ENCODE measurements at regions not wholly inside any gene's neighbourhood (a gene's known extent, or its start where the extent isn't known, plus 50 kb on each side); places are given as distances from the start of the nearest gene placed in this dataset.

DNA sequence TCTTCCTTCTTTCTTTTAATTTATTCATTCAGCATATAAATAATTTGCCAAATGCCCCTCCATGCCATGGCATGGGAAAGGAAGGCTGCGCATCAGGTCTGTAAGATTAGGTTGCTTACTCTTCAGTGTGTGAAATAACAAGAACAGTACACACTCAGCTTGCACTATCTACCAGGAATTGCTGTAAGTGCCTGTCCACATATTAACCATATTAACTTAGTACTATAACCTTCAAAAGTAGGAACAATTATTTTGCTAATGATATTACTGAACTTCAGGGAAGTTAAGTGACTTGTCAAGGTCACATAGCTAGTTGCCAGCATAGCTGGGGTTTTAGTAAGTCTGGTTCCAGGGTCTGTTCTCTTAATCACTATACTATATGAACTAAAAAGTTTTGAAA, 89.2 kb upstream of the PMFBP1 start:
- intact Hi-C loops (cut with DNase I), result no loop called here
- no peak for ATAC-seq
- WGBS (ENCODE audit: insufficient coverage, low coverage, low lambda C conversion rate, missing lambda C conversion rate), result 87% methylated on average over 1 of the region's 1 CpG

DNA sequence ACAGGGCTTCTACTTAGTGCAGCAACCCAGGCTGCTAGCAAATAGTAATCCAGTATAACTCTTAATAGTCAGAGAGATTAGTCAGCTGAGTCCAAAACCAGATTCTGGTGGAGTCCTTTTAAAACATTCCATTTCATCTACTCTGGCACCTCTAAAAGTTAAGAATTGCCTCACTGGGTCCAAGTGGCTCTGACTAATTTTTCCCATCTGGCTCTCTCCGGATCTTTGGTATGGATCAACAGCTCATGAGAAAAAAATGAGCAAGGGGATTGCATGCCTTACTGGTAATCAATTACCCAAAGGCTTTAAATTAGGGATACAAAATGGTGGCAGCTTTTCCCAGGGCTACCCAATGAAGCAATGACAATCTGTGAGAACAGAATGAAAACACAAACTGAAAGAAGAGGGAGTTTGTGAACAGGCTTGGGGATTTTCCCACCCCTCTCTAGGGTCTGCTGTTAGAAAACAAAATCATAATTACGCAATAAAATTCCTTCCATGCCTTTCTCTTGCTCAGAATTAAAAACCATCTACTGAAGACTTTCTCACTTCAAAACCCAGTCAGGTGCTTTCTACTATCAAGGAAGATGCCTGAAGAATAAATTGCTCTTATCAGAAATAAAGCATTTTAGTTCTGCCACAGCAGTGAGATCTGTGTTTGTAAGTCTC, 84.6 kb upstream of the PMFBP1 start:
- no peaks in the 10 kb centered on the region for H3K4me1 ChIP-seq
- WGBS (ENCODE audit: insufficient coverage, low coverage, low lambda C conversion rate, missing lambda C conversion rate), result 57% methylated on average over 2 of the region's 2 CpGs
- TF ChIP-seq, protein P1, sequence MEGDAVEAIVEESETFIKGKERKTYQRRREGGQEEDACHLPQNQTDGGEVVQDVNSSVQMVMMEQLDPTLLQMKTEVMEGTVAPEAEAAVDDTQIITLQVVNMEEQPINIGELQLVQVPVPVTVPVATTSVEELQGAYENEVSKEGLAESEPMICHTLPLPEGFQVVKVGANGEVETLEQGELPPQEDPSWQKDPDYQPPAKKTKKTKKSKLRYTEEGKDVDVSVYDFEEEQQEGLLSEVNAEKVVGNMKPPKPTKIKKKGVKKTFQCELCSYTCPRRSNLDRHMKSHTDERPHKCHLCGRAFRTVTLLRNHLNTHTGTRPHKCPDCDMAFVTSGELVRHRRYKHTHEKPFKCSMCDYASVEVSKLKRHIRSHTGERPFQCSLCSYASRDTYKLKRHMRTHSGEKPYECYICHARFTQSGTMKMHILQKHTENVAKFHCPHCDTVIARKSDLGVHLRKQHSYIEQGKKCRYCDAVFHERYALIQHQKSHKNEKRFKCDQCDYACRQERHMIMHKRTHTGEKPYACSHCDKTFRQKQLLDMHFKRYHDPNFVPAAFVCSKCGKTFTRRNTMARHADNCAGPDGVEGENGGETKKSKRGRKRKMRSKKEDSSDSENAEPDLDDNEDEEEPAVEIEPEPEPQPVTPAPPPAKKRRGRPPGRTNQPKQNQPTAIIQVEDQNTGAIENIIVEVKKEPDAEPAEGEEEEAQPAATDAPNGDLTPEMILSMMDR (IDR thresholded peaks at IDR 0.05), result no peak
- no peak for TF ChIP-seq POLR2A (IDR thresholded peaks at IDR 0.05)
- no peak overlapping the region for H3K4me3 ChIP-seq
- H3K27me3 ChIP-seq, result no peaks in the 10 kb centered on the region
- H3K27ac ChIP-seq, result no peak overlapping the region
- no peaks in the 10 kb centered on the region for H3K9me3 ChIP-seq
- no peaks in the 10 kb centered on the region for H3K36me3 ChIP-seq
- ATAC-seq (no peak), DNase-seq (no peak)
- intact Hi-C loops (cut with DNase I), result no loop called here

More for the DNA sequence above, 89.2 kb upstream of the PMFBP1 start:
- H3K4me1 ChIP-seq, result no peaks in the 10 kb centered on the region
- H3K27ac ChIP-seq, result no peak overlapping the region
- no peaks in the 10 kb centered on the region for H3K36me3 ChIP-seq
- TF ChIP-seq, protein P1 (IDR thresholded peaks at IDR 0.05), result no peak
- no peak for TF ChIP-seq POLR2A (IDR thresholded peaks at IDR 0.05)
- no peaks in the 10 kb centered on the region for H3K9me3 ChIP-seq
- H3K27me3 ChIP-seq, result no peaks in the 10 kb centered on the region
- DNase-seq, result no peak
- no peak overlapping the region for H3K4me3 ChIP-seq

GRCh38 chr16:72255786-72256185, 83.8 kb upstream of the PMFBP1 start:
- no peak overlapping the region for H3K27ac ChIP-seq
- no peak overlapping the region for H3K4me3 ChIP-seq
- ATAC-seq (no peak), DNase-seq (no peak)
- intact Hi-C loops (cut with DNase I), result no loop called here
- no peaks in the 10 kb centered on the region for H3K27me3 ChIP-seq
- 62% methylated on average over 1 of the region's 1 CpG for WGBS (ENCODE audit: insufficient coverage, low coverage, low lambda C conversion rate, missing lambda C conversion rate)
- no peaks in the 10 kb centered on the region for H3K4me1 ChIP-seq
- TF ChIP-seq, protein P1 (IDR thresholded peaks at IDR 0.05), result no peak
- no peak for TF ChIP-seq POLR2A (IDR thresholded peaks at IDR 0.05)
- no peaks in the 10 kb centered on the region for H3K9me3 ChIP-seq
- no peaks in the 10 kb centered on the region for H3K36me3 ChIP-seq

GRCh38 chr16:72247821-72248253, 75.9 kb upstream of the PMFBP1 start:
- H3K27me3 ChIP-seq, result no peaks in the 10 kb centered on the region
- H3K4me1 ChIP-seq, result no peaks in the 10 kb centered on the region
- H3K9me3 ChIP-seq, result no peaks in the 10 kb centered on the region
- no peak for DNase-seq
- no peak for ATAC-seq
- intact Hi-C loops (cut with DNase I), result no loop called here
- no peak overlapping the region for H3K27ac ChIP-seq
- no peaks in the 10 kb centered on the region for H3K36me3 ChIP-seq
- TF ChIP-seq, protein P1 (IDR thresholded peaks at IDR 0.05), result no peak
- TF ChIP-seq POLR2A (IDR thresholded peaks at IDR 0.05), result no peak
- WGBS (ENCODE audit: insufficient coverage, low coverage, low lambda C conversion rate, missing lambda C conversion rate), result 59% methylated on average over 5 of the region's 5 CpGs
- H3K4me3 ChIP-seq, result no peak overlapping the region

All from right lobe of liver (tissue), 6 donors.